ENCODE measurements at regions not wholly inside any gene's neighbourhood (a gene's known extent, or its start where the extent isn't known, plus 50 kb on each side); places are given as distances from the start of the nearest gene placed in this dataset.

GRCh38 chr10:84825330-84825729, 496.9 kb downstream of the CCSER2 start:
- TF ChIP-seq CTCF (IDR thresholded peaks at IDR 0.05) (no peak), POLR2A (IDR thresholded peaks at IDR 0.05) (no peak)

Data from lower leg skin (tissue), 3 donors.